GM21529 (cell line): ENCODE measurements at regions not wholly inside any gene's neighbourhood (a gene's known extent, or its start where the extent isn't known, plus 50 kb on each side); places are given as distances from the start of the nearest gene placed in this dataset.

Source experiments
- ATAC-seq: cut with Tn5 transposase; IDR thresholded peaks from one replicate; pipeline ENCODE4 v1.9.1; 2021; ENCODE audit not compliant: unreplicated experiment

DNA sequence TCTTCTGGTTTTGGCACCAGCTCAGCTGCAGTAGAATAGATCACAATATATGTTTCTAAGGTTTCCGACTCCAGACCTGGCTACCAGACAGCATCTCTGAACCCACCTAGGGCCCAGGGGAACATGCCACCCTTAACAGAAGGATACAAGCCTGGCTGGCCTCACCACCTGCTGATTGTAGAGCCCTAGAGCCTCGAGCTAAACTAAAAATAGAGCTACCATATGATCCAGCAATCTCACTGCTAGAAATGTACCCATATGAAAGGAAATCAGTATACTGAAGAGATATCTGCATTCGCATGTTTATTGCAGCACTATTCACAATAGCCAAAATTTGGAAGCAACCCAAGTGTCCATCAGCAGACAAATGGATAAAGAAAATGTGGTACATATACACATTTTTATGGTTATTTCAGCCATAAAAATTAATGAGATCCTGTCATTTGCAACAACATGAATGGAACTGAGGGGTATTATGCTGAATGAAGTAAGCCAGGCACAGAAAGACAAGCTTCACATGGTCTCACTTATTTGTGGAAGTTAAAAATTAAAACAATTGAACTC, 242.4 kb upstream of the SLC39A10 start:
- no peak for ATAC-seq

GRCh38 chr2:195413944-195414343, 243.1 kb upstream of the SLC39A10 start:
- ATAC-seq: no peak

- ATAC-seq: no peak
Measured at GRCh38 chr2:195413422-195413821, 243.6 kb upstream of the SLC39A10 start.

DNA sequence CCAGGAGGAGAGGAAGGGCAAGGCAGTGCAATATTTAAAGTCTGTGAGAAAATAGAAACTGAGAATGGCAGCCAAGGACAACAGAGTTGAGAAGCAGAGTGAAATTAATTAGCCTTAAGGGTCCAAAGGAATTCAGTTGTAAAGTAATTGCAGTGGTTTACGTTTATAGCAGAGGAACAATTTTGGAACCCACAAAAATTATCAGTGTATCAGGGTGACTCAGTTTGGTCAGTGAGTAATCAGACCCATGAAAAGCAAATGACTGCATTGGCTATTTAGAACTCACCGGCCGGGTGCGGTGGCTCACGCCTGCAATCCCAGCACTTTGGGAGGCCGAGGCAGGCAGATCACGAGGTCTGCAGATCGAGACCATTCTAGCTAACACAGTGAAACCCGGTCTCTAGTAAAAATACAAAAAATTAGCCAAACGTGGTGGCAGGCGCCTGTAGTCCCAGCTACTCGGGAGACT, 245.8 kb upstream of the SLC39A10 start:
- no peak for ATAC-seq

- peak; percentile 74 for ATAC-seq
Measured at GRCh38 chr2:195410074-195410671, 246.9 kb upstream of the SLC39A10 start.

DNA sequence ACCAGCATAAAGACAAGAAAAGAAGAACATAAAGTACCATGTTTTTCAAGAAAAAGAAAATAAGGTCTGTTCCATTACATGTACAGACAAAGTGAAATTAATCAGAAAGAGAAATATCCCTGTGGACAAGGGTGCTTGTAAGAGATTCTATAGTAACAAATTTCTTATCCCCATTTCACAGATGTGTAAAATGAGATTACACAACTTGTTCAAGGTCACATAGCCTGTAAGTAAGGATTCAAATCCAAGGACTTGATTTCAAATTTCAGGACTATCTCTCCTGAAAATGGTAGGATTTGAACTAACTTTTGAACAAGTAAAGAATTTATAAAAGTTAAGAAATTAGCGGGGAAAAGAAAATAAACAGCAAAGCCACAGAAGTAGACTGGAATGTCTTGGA, 248.2 kb upstream of the SLC39A10 start:
- no peak for ATAC-seq

GRCh38 chr2:195408196-195408595, 248.8 kb upstream of the SLC39A10 start:
- no peak for ATAC-seq

DNA sequence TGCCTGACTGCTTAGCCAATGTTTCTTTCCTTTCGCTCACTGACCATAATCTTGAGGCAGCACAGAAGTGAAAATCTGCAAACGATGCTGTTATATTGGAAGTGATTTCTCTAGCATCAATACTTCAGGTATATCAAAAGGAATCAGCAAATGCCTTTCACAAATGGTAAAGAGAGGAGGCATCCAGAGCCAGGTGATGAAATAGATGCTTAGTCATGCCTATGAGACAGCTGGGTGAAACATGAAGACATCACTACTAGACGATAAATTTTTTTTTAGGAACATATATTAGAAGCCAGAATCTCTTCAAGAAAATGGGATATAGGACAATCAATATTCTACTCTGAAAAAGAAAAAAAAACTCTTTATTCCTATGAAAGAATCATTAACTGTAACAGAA, 249.2 kb upstream of the SLC39A10 start:
- no peak for ATAC-seq

DNA sequence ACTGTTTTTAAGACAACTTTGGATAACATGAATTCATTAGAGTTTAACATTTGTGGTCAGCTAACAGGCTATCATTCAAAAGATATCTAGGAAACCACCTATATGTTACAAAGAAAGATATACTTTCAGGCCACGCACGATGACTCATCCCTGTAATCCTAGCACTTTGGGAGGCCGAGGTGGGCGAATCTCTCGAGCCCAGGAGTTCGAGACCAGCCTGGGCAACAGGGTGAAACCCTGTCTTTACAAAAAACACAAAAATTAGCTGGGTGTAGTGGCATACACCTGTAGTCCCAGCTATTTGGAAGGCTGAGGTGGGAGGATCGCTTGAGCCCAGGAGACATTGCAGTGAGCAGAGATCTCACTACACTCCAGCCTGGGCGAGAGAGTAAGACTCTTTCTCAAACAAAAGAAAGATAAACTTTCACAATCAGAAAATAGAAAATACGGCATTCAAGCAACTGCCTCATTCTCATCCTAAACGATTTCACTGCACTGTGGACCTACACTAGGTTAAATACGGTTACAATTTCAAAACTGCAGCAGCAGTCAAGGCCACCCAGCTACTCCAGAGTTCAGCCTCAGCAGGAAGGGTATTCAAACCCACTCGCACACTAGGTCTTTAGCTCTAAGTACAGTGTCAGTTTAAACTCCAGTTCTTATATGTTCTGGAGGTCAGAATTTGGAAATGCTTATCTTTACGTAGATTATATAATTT, 250.0 kb upstream of the SLC39A10 start:
- no peak for ATAC-seq

DNA sequence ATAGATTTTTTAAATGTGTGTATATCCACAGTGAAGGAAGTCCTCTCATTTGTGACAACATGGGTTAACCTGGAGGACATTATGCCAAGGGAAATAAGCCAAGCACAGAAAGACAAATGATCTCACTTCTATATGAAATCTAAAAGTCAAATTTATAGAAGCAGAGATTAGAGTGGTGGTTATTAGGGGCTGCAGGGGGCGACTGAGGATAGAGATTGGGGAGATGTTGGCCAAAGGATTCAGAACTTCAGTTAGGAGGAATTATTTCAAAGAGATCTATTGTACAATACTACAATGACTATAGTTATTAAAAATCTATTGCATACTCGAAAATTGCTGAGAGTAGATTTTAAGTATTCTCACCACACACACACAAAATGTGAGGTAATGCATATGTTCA, 252.4 kb upstream of the SLC39A10 start:
- ATAC-seq: no peak

DNA sequence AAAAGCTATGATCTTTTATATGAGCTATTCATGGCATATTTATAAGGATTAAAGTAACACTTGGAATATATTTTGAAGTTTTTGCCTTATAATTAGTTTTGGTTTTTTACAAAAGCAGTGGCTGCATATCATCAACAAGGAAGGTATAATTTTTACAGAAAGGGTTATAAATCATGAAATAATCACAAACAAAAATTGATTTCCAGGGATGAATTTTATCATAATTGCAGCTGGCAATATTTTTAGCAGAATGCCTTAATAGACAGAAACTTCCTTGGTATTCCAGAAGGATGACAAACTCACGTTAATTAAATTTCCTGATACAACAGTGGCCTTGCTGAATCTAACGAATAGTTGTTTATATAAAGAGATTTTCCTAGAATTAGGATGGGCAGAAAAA, 260.5 kb upstream of the SLC39A10 start:
- ATAC-seq: no peak

DNA sequence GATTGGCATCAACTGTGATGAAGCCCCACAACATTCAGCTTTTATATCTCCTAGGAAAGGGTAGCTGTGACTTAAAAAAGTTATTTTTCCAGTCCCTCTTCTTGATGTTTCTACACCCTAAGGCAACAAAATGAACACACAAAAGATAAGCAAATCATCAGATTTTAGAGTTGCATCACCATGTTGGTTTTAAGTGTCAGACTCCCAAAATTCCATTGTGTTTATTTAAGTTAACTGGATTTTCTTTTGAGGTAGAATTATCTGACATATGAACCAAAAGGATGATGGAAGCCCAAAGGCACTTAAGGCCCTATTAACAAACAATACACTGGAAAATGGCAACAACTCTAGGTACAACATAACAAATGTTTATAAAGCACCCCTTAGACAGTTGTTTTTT, 261.7 kb upstream of the SLC39A10 start:
- ATAC-seq: no peak

DNA sequence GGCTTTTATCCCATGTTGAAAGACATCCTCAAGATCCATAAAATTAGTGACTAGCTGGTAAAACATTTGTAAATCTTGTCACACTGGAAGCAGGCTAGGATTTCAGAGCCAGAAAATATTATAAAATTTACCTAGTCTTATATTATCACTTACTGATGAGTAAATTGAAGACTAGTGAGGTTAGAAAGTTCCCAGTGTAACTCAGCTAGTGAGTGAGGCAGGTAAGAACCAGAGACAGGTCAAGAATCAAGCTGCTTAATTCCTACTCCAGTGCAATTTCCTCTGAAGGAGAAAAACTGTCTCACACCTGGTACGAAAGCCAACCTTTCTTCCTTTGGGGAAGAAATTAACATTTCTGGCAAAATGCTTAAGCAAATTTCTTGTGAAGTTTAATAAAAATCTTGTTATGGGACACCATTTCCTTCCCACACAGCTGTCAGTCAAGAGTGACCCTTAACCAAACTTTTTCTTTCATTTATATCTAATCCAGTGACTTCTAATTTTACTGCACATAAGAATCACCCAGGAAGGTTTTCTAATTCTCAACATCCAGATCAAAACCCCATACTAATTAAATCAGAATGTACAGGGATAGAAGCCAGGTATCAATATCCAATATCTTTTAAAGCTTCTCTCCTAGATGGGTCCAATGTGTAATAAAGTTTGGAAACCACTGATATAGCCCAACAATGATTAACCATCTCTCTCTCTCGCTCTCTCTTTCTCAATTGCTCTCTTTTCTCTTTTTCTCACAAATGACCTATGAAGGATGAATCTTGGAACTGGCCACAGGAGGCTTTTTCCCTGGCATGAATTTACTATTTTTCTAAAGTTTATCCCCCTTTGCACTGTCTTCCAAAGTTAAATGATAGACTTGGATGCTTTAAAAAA, 264.3 kb upstream of the SLC39A10 start:
- ATAC-seq: no peak

- ATAC-seq: no peak
Measured at GRCh38 chr2:195390686-195391321, 266.2 kb upstream of the SLC39A10 start.

DNA sequence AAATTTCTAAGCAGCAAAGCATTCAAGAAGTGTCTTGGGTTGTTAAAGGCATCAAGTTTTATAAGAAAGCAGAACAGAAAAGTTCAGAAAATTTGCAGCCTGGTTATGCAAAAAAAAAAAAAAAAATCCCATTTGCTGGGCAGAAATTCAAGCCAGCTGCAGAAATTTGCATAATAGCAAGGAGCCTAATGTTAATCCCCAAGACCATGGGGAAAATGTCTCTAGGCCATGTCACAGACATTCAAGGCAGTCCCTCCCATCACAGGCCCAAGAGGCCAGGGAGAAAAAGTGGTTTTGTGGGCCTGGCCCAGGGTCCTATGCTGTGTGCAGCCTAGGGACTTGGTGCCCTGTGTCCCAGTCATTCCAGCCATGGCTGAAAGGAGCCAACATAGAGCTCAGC, 269.0 kb upstream of the SLC39A10 start:
- ATAC-seq: no peak

DNA sequence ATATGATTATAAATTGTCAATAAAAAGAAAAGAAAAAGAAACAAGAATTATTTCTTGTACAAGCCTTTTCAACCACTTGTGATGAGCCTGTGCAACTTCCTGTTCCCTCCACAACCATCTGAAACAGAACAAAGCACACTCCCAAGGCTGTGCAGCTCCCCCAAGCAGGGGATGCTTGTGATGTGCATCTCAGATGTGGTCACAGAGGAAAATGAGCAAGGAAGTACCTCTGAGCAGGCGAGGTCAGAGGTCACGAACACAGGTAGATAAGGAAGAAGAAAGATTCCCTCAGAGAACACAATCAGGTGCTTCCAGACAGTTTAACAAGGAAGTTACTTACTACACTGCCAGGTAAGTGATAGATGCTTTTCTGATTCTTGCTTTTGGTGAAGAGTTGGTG, 274.8 kb upstream of the SLC39A10 start:
- peak; percentile 48 for ATAC-seq

DNA sequence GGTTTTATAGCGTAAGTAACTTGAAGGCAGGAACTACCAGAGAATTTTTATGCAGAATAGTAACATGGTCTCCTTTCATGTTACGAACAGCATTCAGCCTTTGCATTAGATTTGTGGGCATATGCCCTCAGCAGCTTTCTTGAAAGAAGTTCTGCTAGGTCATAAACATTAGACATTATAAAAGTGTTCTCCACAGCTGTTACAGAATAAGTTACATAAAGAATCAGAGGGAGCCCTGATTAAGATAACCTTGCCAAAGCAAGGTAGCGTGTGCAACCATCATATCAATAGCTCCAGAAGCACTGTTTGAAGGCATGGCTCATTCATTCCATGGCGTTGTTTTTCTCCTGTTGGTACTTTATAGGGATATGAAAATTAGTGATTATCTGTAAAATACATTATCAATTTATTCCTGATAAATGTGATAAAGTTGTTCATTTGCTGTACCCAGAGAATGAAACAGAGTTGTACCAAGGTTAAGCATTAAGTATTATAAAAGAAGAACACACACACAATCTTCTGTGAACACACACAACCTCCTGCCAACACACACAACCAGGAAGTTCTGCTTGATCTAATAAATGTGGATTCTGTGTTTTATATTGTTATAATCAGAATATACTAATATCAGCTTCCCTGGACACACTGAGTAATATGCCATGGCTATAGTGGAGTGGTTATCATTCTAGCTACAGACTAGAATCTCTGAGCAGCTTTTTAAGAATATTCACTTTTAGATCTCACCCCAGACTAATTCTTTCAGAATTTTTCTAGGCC, 286.7 kb upstream of the SLC39A10 start:
- no peak for ATAC-seq

DNA sequence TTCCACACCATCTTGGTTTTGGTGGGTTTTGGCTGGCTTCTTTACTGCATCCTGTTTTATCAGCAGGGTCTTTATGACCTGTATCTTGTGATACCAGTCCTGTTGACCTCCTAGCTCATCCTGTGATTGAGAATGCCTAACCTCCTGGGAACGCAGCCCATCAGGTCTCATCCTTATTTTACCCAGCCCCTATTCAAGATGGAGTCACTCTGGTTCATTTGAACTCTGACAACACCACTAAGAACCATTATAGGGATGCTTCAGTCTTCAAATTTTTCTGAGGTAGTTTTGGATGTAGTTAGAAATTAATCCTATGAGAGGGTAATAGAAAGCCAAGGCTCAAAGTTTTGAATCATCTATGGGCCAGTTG, 287.8 kb upstream of the SLC39A10 start:
- ATAC-seq: no peak

- no peak for ATAC-seq
Measured at GRCh38 chr2:195368249-195369217, 288.5 kb upstream of the SLC39A10 start.
